ENCODE measurements at regions not wholly inside any gene's neighbourhood (a gene's known extent, or its start where the extent isn't known, plus 50 kb on each side); places are given as distances from the start of the nearest gene placed in this dataset.
A peak's percentile ranks its signal among the peaks of the same experiment; 100 is the strongest.

DNA sequence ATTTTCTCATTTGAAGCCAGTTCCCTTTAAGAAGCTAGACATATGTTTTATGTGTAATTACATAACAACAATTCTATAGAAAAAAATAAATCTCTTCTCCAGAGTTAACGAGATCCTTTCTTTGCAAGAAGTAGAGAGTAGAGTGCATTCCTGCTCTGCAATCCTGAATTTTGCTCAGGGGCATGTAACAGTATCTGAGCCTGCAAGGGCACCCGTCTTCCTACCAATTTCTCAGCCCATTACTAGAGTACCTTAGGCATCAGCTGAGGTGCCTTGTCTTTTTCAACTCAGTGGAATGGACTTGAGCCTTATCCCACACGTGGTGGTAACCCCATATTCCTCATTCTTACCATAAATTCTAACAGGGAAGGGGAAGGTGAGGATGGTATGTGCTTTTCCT is 205.9 kb downstream of the IKZF2 start:
- DNase-seq = no peak

DNA sequence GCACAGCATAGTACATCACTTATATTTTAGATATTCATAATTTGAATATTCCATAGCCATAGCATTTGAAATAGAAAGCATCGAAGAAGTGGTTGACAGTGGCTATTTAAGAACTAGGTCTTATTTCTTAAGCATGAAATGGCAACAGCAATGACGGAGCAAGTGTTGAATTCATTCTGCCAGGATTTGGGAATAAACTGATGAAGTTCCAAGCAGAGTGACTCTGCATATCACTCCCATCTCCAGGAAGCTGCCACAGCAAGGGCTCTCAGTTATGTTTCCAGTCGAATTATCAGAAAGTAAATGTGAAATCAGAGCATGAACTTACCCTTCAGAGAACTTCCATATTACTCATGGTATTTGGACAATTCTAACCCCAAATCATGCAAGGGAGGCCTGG is 208.1 kb downstream of the IKZF2 start:
- DNase-seq = no peak

GRCh38 chr2:212941361-212941760 is 210.1 kb downstream of the IKZF2 start:
- no peak for DNase-seq

- peak; percentile 7 for DNase-seq
Observed at GRCh38 chr2:212940816-212941215, 210.6 kb downstream of the IKZF2 start.

GRCh38 chr2:212939777-212940531 is 211.5 kb downstream of the IKZF2 start:
- DNase-seq = no peak

DNA sequence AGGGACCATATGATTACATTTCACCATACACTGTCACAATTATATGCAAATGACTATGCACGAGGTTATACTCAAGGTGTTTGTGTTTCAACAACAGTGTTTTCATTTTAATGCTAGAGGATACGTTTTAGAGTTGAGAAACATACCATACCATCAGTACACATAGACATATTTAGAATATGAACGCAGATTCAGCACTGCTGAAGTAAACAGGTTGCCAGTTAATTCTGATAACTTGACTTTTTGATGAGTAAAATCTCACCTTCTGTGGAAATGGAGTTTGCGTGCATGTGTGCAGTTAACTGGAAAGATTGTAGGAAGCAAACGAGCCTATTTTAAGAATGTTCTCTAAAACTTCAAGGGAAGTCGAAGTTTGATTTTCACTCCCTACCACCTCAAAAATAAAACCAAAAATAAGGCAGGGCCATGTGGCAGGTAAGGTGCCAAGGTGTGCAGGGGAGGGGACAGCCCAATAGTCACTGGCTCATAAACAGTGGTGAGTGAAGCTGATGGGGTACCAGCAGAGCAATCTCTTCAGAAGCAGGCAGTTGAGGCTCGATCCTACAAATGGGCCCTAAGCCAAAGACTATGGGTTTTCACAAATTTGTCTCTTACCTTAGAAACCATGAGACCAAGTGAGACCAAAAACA is 213.1 kb downstream of the IKZF2 start:
- no peak for DNase-seq

GRCh38 chr2:212936572-212936971 is 214.8 kb downstream of the IKZF2 start:
- DNase-seq = no peak

GRCh38 chr2:212935752-212936151 is 215.7 kb downstream of the IKZF2 start:
- DNase-seq = no peak

DNA sequence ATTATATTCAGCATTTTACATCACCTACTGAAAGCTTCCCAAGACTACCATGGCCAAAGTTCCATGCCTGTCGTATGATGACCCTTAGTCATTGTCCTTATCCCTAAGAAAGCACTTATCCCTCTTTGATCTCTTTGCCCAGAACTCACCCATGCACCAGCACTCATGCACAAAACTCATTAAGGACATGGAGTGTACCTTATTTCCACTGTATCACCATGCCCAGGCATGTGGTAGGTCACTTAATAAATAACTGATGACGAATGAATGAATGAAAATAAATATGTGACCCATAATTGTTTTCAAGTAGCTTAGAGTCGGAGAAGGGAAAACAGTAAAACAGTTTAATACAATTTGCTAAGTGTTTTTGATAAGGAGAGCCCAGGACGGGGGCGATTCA is 220.1 kb downstream of the IKZF2 start:
- DNase-seq = no peak

DNA sequence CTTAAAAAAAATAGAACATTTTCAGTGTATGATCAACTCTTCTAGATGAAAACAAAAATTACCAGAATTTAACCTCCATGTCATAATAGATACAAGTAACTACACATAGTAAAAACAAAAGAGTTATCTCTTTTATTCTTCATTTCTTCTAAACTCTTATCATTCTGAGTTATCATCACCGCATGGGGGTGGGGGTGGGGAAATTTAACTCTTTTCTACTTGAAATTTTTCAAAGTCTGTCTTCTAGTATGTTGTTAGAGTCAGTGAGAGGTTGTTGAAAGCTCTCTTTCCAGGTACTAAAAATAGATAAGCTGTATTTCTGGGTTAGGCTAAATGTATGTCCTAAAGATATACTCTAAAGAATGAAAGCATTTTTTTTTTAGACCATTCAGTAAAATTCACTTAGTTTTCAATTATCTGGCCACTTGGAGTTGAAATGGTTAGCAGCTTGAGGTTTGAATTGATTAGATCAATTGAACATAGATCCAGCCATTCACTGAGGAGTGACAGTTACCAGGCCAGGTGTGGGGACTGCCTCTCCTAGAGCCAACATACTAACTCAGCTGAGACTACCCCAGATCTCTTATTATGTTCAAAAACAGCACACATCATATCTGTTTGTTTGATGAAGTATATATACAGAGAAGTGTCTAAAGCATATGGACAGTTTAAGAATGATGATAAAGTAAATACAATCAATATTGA is 220.7 kb downstream of the IKZF2 start:
- no peak for DNase-seq

DNA sequence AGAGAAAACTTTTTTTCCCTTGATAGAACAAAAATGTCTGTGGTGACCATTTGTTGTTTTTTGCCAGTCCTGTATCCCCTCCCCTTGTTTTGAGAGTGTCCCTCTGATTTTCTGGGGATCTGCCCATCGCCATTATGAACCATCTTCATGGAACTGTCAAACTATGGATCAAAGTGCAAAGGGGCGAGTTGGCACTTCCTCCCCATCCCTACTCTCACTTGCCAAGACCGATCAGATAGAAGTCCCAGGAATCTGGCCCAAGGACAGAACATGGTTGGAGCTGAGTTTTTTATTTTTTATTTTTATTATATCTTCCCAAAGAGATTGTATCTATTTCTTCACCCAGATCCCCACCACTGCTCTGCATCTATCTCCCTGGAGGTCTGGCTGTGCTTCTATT is 221.4 kb downstream of the IKZF2 start:
- DNase-seq = no peak

DNA sequence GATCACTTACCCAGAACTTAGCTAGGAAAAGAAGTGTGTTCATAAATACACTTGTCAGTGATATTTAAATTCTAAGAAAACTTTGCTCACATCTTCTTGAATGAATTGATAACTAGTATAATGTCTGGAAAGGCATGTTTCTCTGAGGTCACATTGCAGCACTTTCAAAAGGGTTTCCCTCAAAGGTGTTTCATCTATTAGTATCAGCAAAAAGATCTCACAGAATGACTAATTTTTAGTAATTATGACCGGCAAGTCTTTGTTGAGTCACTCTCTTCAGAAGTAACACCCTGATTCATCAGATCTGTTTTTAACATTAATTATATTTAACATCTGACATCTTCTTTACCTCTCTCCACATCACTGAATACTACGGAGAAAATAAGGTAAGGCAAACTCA is 222.3 kb downstream of the IKZF2 start:
- DNase-seq = no peak

- DNase-seq = no peak
Observed at GRCh38 chr2:212928681-212929080, 222.7 kb downstream of the IKZF2 start.

DNA sequence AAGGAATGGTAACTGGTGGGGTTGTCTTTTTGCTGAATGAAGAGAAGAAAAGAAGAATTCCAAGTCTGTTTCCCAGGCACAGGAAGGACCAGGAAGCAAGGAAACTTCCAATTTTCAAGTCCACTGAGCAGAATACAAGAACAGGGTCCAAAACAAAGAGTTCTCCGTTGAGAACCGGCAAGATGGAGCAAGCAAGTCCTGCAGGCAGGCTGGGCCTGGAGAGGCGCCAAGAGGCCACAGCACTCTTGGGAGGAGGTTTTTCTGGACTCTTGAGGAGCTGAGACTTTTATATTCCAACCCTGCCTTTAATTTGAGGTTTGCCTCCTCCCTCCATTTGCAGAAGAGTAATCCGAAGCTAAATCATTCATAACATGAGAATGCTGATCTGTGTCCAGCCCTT is 224.5 kb downstream of the IKZF2 start:
- no peak for DNase-seq

GRCh38 chr2:212923393-212923792 is 228.0 kb downstream of the IKZF2 start:
- no peak for DNase-seq

- no peak for DNase-seq
Observed at GRCh38 chr2:212922701-212923100, 228.7 kb downstream of the IKZF2 start.

DNA sequence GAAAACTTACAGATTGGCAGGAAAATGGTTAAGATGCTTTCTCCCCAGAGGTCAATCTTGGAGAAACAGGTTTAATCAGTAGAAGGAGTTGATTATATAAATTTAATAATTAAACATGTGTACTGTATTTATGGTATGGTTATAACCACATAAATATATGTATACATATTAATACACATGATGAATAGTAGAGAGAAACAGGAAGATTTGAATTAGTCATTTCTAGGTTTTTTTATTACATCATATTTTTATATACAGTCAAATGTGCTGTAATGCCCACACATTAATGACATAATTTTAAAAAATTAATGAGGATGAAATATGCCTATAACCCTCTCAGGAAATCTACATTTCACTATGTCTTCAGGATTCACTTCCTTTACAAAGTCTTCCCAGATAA is 229.7 kb downstream of the IKZF2 start:
- DNase-seq = no peak

- DNase-seq = no peak
Observed at GRCh38 chr2:212921061-212921460, 230.4 kb downstream of the IKZF2 start.

- no peak for DNase-seq
Observed at GRCh38 chr2:212919238-212919637, 232.2 kb downstream of the IKZF2 start.

GRCh38 chr2:212918336-212918735 is 233.1 kb downstream of the IKZF2 start:
- DNase-seq = no peak

GRCh38 chr2:212915121-212915782 is 236.2 kb downstream of the IKZF2 start:
- no peak for DNase-seq

DNA sequence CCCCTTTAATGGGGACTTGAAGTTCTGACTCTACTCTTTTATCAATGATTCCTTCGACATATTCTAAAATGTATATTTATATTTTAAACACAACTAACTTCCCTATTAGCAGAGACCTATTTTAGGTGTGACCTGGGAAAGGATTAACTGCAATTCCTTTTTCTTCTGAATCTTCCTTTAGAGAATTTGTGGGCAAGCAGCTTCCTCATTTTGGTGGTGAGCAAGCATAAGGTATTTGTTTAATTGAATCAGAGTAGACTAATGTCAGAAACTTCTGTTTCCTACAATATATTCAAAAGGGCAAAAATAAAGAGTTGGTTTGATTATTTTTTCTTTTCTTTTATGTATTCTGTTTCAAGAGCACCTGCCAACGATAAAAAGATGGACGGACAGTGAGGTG is 237.0 kb downstream of the IKZF2 start:
- DNase-seq = no peak

- no peak for DNase-seq
Observed at GRCh38 chr2:212913640-212914306, 237.6 kb downstream of the IKZF2 start.

Data from DMS79 treated with DMSO at 0.1 percent for 48 hours (cell line).